AML-193 (cell line): ENCODE measurements at regions not wholly inside any gene's neighbourhood (a gene's known extent, or its start where the extent isn't known, plus 50 kb on each side); places are given as distances from the start of the nearest gene placed in this dataset.
"Not testable (repeated sequence)": the region's sequence is repeated elsewhere in the genome, so short reads cannot be mapped to it uniquely, and the experiment has no call there.

Experiments used
- DNase-seq, 2 experiments: peaks; one replicate each; lab custom pipeline; 2025; lab: John Stamatoyannopoulos, UW

GRCh38 chr3:80618295-80619256 lies 850.8 kb upstream of the ROBO1 start:
- no peak for DNase-seq

GRCh38 chr3:80612366-80612765 lies 844.6 kb upstream of the ROBO1 start:
- no peak for DNase-seq

GRCh38 chr3:80608072-80608471 lies 840.3 kb upstream of the ROBO1 start:
- DNase-seq = not testable (repeated sequence)

GRCh38 chr3:80606073-80606472 lies 838.3 kb upstream of the ROBO1 start:
- DNase-seq = no peak

GRCh38 chr3:80601479-80601878 lies 833.7 kb upstream of the ROBO1 start:
- no peak for DNase-seq

- no peak for DNase-seq
These were observed 825.0 kb upstream of the ROBO1 start for GRCh38 chr3:80592792-80593191.

GRCh38 chr3:80586338-80586737 lies 818.5 kb upstream of the ROBO1 start:
- DNase-seq = no peak

- no peak for DNase-seq
These were observed 812.3 kb upstream of the ROBO1 start for GRCh38 chr3:80580146-80580545.

- DNase-seq = no peak
These were observed 796.6 kb upstream of the ROBO1 start for GRCh38 chr3:80564391-80564790.

- no peak for DNase-seq
These were observed 791.9 kb upstream of the ROBO1 start for GRCh38 chr3:80559701-80560100.

- DNase-seq = no peak
These were observed 789.0 kb upstream of the ROBO1 start for GRCh38 chr3:80556763-80557162.

- no peak for DNase-seq
These were observed 786.5 kb upstream of the ROBO1 start for GRCh38 chr3:80554304-80554703.

- no peak for DNase-seq
These were observed 785.4 kb upstream of the ROBO1 start for GRCh38 chr3:80553211-80553610.

- no peak for DNase-seq
These were observed 782.4 kb upstream of the ROBO1 start for GRCh38 chr3:80550174-80550573.

GRCh38 chr3:80549173-80549572 lies 781.4 kb upstream of the ROBO1 start:
- DNase-seq = no peak

- DNase-seq = no peak
These were observed 775.4 kb upstream of the ROBO1 start for GRCh38 chr3:80543154-80543553.

GRCh38 chr3:80542456-80542855 lies 774.7 kb upstream of the ROBO1 start:
- no peak for DNase-seq

GRCh38 chr3:80537680-80538079 lies 769.9 kb upstream of the ROBO1 start:
- no peak for DNase-seq

- DNase-seq = no peak
These were observed 767.5 kb upstream of the ROBO1 start for GRCh38 chr3:80535286-80535685.

GRCh38 chr3:80533553-80533952 lies 765.8 kb upstream of the ROBO1 start:
- no peak for DNase-seq

GRCh38 chr3:80526153-80526552 lies 758.4 kb upstream of the ROBO1 start:
- no peak for DNase-seq

GRCh38 chr3:80521081-80521480 lies 753.3 kb upstream of the ROBO1 start:
- no peak for DNase-seq

GRCh38 chr3:80519436-80519835 lies 751.6 kb upstream of the ROBO1 start:
- no peak for DNase-seq

- no peak for DNase-seq
These were observed 728.7 kb upstream of the ROBO1 start for GRCh38 chr3:80496452-80496851.
